ENCODE measurements at regions not wholly inside any gene's neighbourhood (a gene's known extent, or its start where the extent isn't known, plus 50 kb on each side); places are given as distances from the start of the nearest gene placed in this dataset.

GRCh38 chr5:81899123-81899522 lies 72.7 kb upstream of the ATG10 start (continued):
- TF ChIP-seq JUND (IDR thresholded peaks at IDR 0.05) (no peak), POLR2AphosphoS5 (IDR thresholded peaks at IDR 0.05; ENCODE audit: low read depth, low read length) (no peak), USF1 (IDR thresholded peaks at IDR 0.05; ENCODE audit: borderline replicate concordance, low read depth) (no peak), MEF2A (IDR thresholded peaks at IDR 0.05; ENCODE audit: borderline replicate concordance, low read depth) (no peak)

- no peaks in the 10 kb centered on the region for H3K9me3 ChIP-seq
- no peak overlapping the region for H3K9ac ChIP-seq
- H3K4me2 ChIP-seq, result no peak overlapping the region
- no peaks in the 10 kb centered on the region for H3K79me2 ChIP-seq (ENCODE audit: insufficient read depth)
- no peaks in the 10 kb centered on the region for H3F3A ChIP-seq (replicated peaks; ENCODE audit: insufficient read depth)
- no peaks in the 10 kb centered on the region for H3K36me3 ChIP-seq (replicated peaks in 1 of 2; ENCODE audit: control insufficient read depth in 1 of 2, insufficient read depth in 2 of 2, low read length in 1 of 2)
- no peaks in the 10 kb centered on the region for H4K20me1 ChIP-seq (ENCODE audit: insufficient read depth)
- H2AFZ ChIP-seq (ENCODE audit: low read depth), result no peak overlapping the region
- H3K27ac ChIP-seq (ENCODE audit: low read depth in 2 of 2, low read length in 1 of 2), result no peak overlapping the region
- 78% methylated on average over 2 of the region's 2 CpGs for WGBS (ENCODE audit: low lambda C conversion rate)
- H3K9me2 ChIP-seq, result no peaks in the 10 kb centered on the region
- no peaks in the 10 kb centered on the region for H3K4me1 ChIP-seq (ENCODE audit: control insufficient read depth in 1 of 2, insufficient read depth in 2 of 2, low read depth in 1 of 2, low read length in 1 of 2)
- H3K27me3 ChIP-seq (ENCODE audit: insufficient read depth), result no peaks in the 10 kb centered on the region
- no peak for DNase-seq
- ChIA-PET CTCF (no interaction called here), POLR2A (no interaction called here)
- TF ChIP-seq USF2 (IDR thresholded peaks at IDR 0.05; ENCODE audit: borderline replicate concordance, low read depth, low read length), result no peak
- no peak for TF ChIP-seq JUND (IDR thresholded peaks at IDR 0.05)
- no peak for TF ChIP-seq MAX (IDR thresholded peaks at IDR 0.05; ENCODE audit: low read depth)
- no peak for TF ChIP-seq TCF12 (IDR thresholded peaks at IDR 0.05)
- no peak for TF ChIP-seq PBX3 (IDR thresholded peaks at IDR 0.05)
- TF ChIP-seq CTCF (IDR thresholded peaks at IDR 0.05), result no peak
- no peak for TF ChIP-seq NRF1 (IDR thresholded peaks at IDR 0.05; ENCODE audit: low read depth, low read length)
- no peak for TF ChIP-seq RCOR1 (IDR thresholded peaks at IDR 0.05; ENCODE audit: low read length)
- H3K4me3 ChIP-seq (ENCODE audit: low read depth in 2 of 2, low read length in 1 of 2), result no peak overlapping the region
Observed at GRCh38 chr5:81898403-81898802, 73.4 kb upstream of the ATG10 start.

- no peak overlapping the region for H3K9ac ChIP-seq
- no peak overlapping the region for H3K27ac ChIP-seq (ENCODE audit: low read depth in 2 of 2, low read length in 1 of 2)
- no peak overlapping the region for H3K4me2 ChIP-seq
- no peaks in the 10 kb centered on the region for H3K9me3 ChIP-seq
- no peaks in the 10 kb centered on the region for H3F3A ChIP-seq (replicated peaks; ENCODE audit: insufficient read depth)
- no peak overlapping the region for H2AFZ ChIP-seq (ENCODE audit: low read depth)
- no peak for DNase-seq
- WGBS (ENCODE audit: low lambda C conversion rate), result 60% methylated on average over 1 of the region's 1 CpG
- ChIA-PET CTCF (interaction anchor here (1.1 kb wide), 1 partner anchor 40 kb away, joined by 3 read pairs; no protein-coding TSS in a partner anchor), POLR2A (no interaction called here)
- no peaks in the 10 kb centered on the region for H3K4me1 ChIP-seq (ENCODE audit: control insufficient read depth in 1 of 2, insufficient read depth in 2 of 2, low read depth in 1 of 2, low read length in 1 of 2)
- no peaks in the 10 kb centered on the region for H3K36me3 ChIP-seq (replicated peaks in 1 of 2; ENCODE audit: control insufficient read depth in 1 of 2, insufficient read depth in 2 of 2, low read length in 1 of 2)
- no peaks in the 10 kb centered on the region for H3K27me3 ChIP-seq (ENCODE audit: insufficient read depth)
- H3K9me2 ChIP-seq, result no peaks in the 10 kb centered on the region
- no peaks in the 10 kb centered on the region for H4K20me1 ChIP-seq (ENCODE audit: insufficient read depth)
- H3K4me3 ChIP-seq (ENCODE audit: low read depth in 2 of 2, low read length in 1 of 2), result no peak overlapping the region
- TF ChIP-seq MAX (IDR thresholded peaks at IDR 0.05; ENCODE audit: low read depth) (no peak), GABPA (IDR thresholded peaks at IDR 0.05; ENCODE audit: low read depth) (no peak), GATA2 (CRISPR knock-in tag; IDR thresholded peaks at IDR 0.05) (no peak), MXI1 (IDR thresholded peaks at IDR 0.05; ENCODE audit: low read depth, low read length) (no peak), IRF3 (IDR thresholded peaks at IDR 0.05; ENCODE audit: low read depth, low read length) (no peak), YY1 (IDR thresholded peaks at IDR 0.05; ENCODE audit: low read depth) (no peak), PBX3 (IDR thresholded peaks at IDR 0.05) (no peak), RAD21 (IDR thresholded peaks at IDR 0.05; ENCODE audit: low read length) (no peak), RXRA (IDR thresholded peaks at IDR 0.05; ENCODE audit: borderline replicate concordance, low read depth) (no peak)
- H3K79me2 ChIP-seq (ENCODE audit: insufficient read depth), result no peaks in the 10 kb centered on the region
Observed at GRCh38 chr5:81896764-81897163, 75.1 kb upstream of the ATG10 start.

Measured in SK-N-SH (cell line).